GM12892 (cell line): ENCODE measurements at regions not wholly inside any gene's neighbourhood (a gene's known extent, or its start where the extent isn't known, plus 50 kb on each side); places are given as distances from the start of the nearest gene placed in this dataset.
"Not testable (repeated sequence)": the region's sequence is repeated elsewhere in the genome, so short reads cannot be mapped to it uniquely, and the experiment has no call there.

Source experiments
- POLR2A ChIP-seq: IDR thresholded peaks from 2 replicates; pipeline ENCODE4 v1.6.1; 2011; ENCODE audit warnings: low read depth, low read length, control low read depth
- POLR2AphosphoS5 ChIP-seq: IDR thresholded peaks from 2 replicates; pipeline ENCODE4 v1.6.1; 2011; ENCODE audit warnings: low read depth, low read length, control low read depth
- TAF1 ChIP-seq: IDR thresholded peaks from 2 replicates; pipeline ENCODE4 v1.6.1; 2011; ENCODE audit warnings: low read depth, mild to moderate bottlenecking, control low read depth, low read length, borderline replicate concordance

DNA sequence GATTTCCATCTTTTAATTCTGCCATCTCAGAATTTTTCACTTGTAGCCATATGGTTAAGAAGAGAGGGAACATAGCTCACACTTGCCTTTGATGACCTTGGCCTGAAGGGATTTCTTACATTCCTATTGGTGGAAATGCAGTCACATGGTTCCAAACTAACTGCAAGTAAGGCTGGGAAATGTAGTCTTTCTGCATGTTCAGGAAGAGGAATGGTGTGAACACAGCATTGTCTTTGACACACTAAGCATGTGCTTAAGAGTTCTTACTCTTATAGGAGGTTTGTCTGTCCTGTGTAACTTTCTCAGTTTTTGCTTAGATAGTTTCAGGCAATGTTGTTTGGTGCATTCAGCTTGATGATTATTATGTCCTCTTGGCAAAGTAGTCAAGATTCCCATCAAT lies 119.8 kb upstream of the HMX1 start:
- not testable (repeated sequence) for TF ChIP-seq POLR2A, POLR2AphosphoS5, TAF1
